Peyer's patch (tissue), 4 donors: ENCODE measurements at regions not wholly inside any gene's neighbourhood (a gene's known extent, or its start where the extent isn't known, plus 50 kb on each side); places are given as distances from the start of the nearest gene placed in this dataset.

ENCODE experiments used
- CTCF ChIP-seq, 6 experiments: fragments of 450-650 bp in 4 of 6; fragments of 200-600 bp in 2 of 6; sonication (generic) in 1 of 6; IDR thresholded peaks; one replicate each; pipeline ENCODE4 v1.5.1; 2017 to 2019; ENCODE audit warnings: antibody characterized with exemption in 6 of 6, mild to moderate bottlenecking in 3 of 6, moderate library complexity in 1 of 6
- POLR2A ChIP-seq, 2 donors: fragments of 450-650 bp; IDR thresholded peaks; one replicate each; pipeline ENCODE4 v1.5.1; 2017; ENCODE audit warnings: antibody characterized with exemption in 2 of 2, mild to moderate bottlenecking in 2 of 2, moderate library complexity in 2 of 2

GRCh38 chr18:28757466-28758008, 580.6 kb upstream of the CDH2 start:
- TF ChIP-seq POLR2A (IDR thresholded peaks at IDR 0.05) (no peak), CTCF (IDR thresholded peaks at IDR 0.05) (no peak)
